Suprapubic skin (tissue), 4 donors: ENCODE measurements at regions not wholly inside any gene's neighbourhood (a gene's known extent, or its start where the extent isn't known, plus 50 kb on each side); places are given as distances from the start of the nearest gene placed in this dataset.

Source experiments
- CTCF ChIP-seq, 2 donors: fragments of 200-600 bp in 1 of 2; fragments of 450-650 bp in 1 of 2; sonication (generic) in 1 of 2; IDR thresholded peaks; one replicate each; pipeline ENCODE4 v1.5.1; 2016 to 2019; ENCODE audit warnings: antibody characterized with exemption in 2 of 2, mild to moderate bottlenecking in 1 of 2, moderate library complexity in 1 of 2
- EP300 ChIP-seq: sonication (generic); formaldehyde crosslinking; IDR thresholded peaks from one replicate; pipeline ENCODE4 v1.6.1; 2017; ENCODE audit warnings: antibody characterized with exemption
- POLR2AphosphoS5 ChIP-seq, 3 donors: sonication (generic); formaldehyde crosslinking; IDR thresholded peaks; one replicate each; pipeline ENCODE4 v1.6.1; 2017; ENCODE audit warnings: antibody characterized with exemption in 3 of 3

GRCh38 chr6:120853489-120853888 is 480.8 kb downstream of the TBC1D32 start:
- TF ChIP-seq CTCF (IDR thresholded peaks at IDR 0.05) = no peak
- TF ChIP-seq POLR2AphosphoS5 (IDR thresholded peaks at IDR 0.05) = no peak
- no peak for TF ChIP-seq EP300
